ENCODE measurements at regions not wholly inside any gene's neighbourhood (a gene's known extent, or its start where the extent isn't known, plus 50 kb on each side); places are given as distances from the start of the nearest gene placed in this dataset.

GRCh38 chr2:133760376-133760775 lies 192.1 kb upstream of the NCKAP5 start:
- TF ChIP-seq RUNX3 (IDR thresholded peaks at IDR 0.05; ENCODE audit: low read length) (no peak), GATAD2B (conservative IDR thresholded peaks at IDR 0.05; ENCODE audit: low read depth) (no peak), HDGF (IDR thresholded peaks at IDR 0.05) (no peak), E4F1 (IDR thresholded peaks at IDR 0.05; ENCODE audit: borderline replicate concordance, partially characterized antibody) (no peak), BACH1 (IDR thresholded peaks at IDR 0.05; ENCODE audit: borderline replicate concordance) (no peak), KAT2A (conservative IDR thresholded peaks at IDR 0.05; ENCODE audit: control insufficient read depth, low read depth, low read length) (no peak), CBX3 (IDR thresholded peaks at IDR 0.05; ENCODE audit: borderline replicate concordance, low read depth) (no peak), CEBPB (IDR thresholded peaks at IDR 0.05; ENCODE audit: borderline replicate concordance in 1 of 2, low read depth in 2 of 2, low read length in 2 of 2) (no peak), RAD51 (IDR thresholded peaks at IDR 0.05) (no peak), WRNIP1 (IDR thresholded peaks at IDR 0.05; ENCODE audit: borderline replicate concordance, low read depth, low read length) (no peak), TCF12 (IDR thresholded peaks at IDR 0.05; ENCODE audit: low read depth, low read length) (no peak), CREM (IDR thresholded peaks at IDR 0.05; ENCODE audit: low read depth) (no peak), RCOR1 (conservative IDR thresholded peaks at IDR 0.05; ENCODE audit: low read depth, low read length) (no peak)
- no peak overlapping the region for H3K4me3 ChIP-seq
- intact Hi-C loops (cut with micrococcal nuclease; ENCODE audit: unreplicated experiment) (no loop called here), in situ Hi-C loops (cut with MboI) (no loop called here)
- no peaks in the 10 kb centered on the region for H3K79me2 ChIP-seq (ENCODE audit: control insufficient read depth, insufficient read depth, low read length)
- H3K36me3 ChIP-seq (ENCODE audit: control insufficient read depth in 2 of 2, insufficient read depth in 2 of 2, low read length in 1 of 2), result no peaks in the 10 kb centered on the region
- no peaks in the 10 kb centered on the region for H3K9me3 ChIP-seq (replicated peaks; ENCODE audit: control insufficient read depth, insufficient read depth, low read length)
- no peak overlapping the region for H3K27ac ChIP-seq (ENCODE audit: control insufficient read depth, insufficient read depth)
- FAIRE-seq (no peak), ATAC-seq (no peak), DNase-seq (ENCODE audit: low read depth, low spot score) (no peak)
- no peaks in the 10 kb centered on the region for H3K4me1 ChIP-seq (ENCODE audit: control insufficient read depth, insufficient read depth, low read length)
- ChIA-PET POLR2A (no interaction called here), SMC1A (ENCODE audit: uncharacterized antibody, unreplicated experiment) (no interaction called here), RAD21 (ENCODE audit: unreplicated experiment) (no interaction called here), CTCF (interaction anchor here (0.5 kb wide), 1 partner anchor 1144 kb away, joined by 3 read pairs; no protein-coding TSS in a partner anchor)
- BruUV-seq (replicated peaks), result no TSS peak
- H3K9ac ChIP-seq (ENCODE audit: control insufficient read depth, insufficient read depth, low read length), result no peak overlapping the region
- no peaks in the 10 kb centered on the region for H4K20me1 ChIP-seq (ENCODE audit: control insufficient read depth, insufficient read depth)
- H3K4me2 ChIP-seq (ENCODE audit: control insufficient read depth, insufficient read depth), result no peak overlapping the region
- no peak overlapping the region for H2AFZ ChIP-seq (ENCODE audit: control insufficient read depth, low read depth, low read length)
- no peaks in the 10 kb centered on the region; a peak in 1 of 4 replicates for H3K27me3 ChIP-seq (replicated peaks in 1 of 2; ENCODE audit: control insufficient read depth in 2 of 2, insufficient read depth in 2 of 2, low read length in 1 of 2)
- WGBS (ENCODE audit: insufficient coverage, insufficient replicate concordance, low lambda C conversion rate, missing lambda C conversion rate), result 61% methylated on average over 3 of the region's 3 CpGs

Measured in GM12878 (cell line).